ENCODE measurements at regions not wholly inside any gene's neighbourhood (a gene's known extent, or its start where the extent isn't known, plus 50 kb on each side); places are given as distances from the start of the nearest gene placed in this dataset.

DNA sequence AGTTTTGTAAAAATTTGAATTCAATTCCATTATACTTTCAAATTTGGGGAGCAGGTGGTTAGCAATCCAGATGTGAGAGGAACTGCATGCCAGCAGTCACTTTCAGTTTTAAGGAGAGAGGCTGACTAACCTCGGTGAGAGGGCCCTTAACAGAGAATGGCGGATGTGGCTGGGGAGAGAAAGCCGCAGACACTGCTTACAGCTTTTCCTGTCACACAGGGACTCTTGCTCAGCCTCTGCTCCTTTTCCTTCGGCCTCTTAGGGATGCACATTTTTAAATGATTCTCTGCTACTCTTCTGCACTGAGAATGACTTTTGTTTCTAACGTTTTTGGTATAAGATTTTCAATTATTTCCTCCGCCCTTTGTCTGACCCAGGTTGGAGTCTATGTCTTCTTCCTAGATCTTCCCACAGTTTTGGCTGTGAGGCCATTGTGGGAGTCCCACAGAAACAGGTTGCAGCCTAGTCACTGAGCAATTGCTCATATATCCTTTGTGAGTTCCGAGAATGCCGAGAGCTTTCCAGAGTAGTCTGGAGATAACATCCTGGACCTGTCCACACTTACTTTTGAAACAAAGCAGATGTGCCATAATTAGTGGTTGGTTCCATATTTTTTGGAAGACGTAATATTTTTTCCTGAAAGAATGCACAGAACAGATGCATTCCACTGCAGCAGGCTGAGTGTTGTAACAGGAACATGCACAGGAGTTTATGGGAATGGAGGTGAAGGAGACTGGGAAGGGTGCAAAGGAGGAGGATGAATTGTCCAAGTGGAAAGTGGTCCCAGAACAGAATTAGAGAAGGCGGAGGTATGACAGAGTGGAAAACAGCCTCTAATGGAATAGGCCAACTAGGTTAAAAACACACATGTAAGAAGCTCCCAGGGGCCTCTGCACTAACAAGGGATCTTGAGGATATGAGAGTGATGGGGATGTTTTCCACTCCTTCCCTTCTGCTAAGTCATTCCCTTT is 168.0 kb upstream of the ZNF32 start:
- H3K4me3 ChIP-seq (ENCODE audit: low read depth in 1 of 2, low read length in 2 of 2): no peak overlapping the region
- peaks cover 8 to 17% of the 10 kb centered on the region in 2 donors for H3K4me1 ChIP-seq (ENCODE audit: control insufficient read depth in 1 of 2, insufficient read depth in 2 of 2, low read length in 2 of 2)
- no peaks in the 10 kb centered on the region for H3K36me3 ChIP-seq (ENCODE audit: control insufficient read depth in 1 of 2, insufficient read depth in 2 of 2, low read length in 2 of 2)
- no peak overlapping the region for H3K27ac ChIP-seq (ENCODE audit: low read depth, low read length)
- no peaks in the 10 kb centered on the region for H3K27me3 ChIP-seq (ENCODE audit: control insufficient read depth in 1 of 2, insufficient read depth in 2 of 2, low read length in 2 of 2)
- no peak overlapping the region for H3K9ac ChIP-seq (ENCODE audit: low read depth in 1 of 2, low read length in 2 of 2)
- H3K9me3 ChIP-seq (ENCODE audit: control insufficient read depth in 1 of 2, low read length in 2 of 2): no peaks in the 10 kb centered on the region

DNA sequence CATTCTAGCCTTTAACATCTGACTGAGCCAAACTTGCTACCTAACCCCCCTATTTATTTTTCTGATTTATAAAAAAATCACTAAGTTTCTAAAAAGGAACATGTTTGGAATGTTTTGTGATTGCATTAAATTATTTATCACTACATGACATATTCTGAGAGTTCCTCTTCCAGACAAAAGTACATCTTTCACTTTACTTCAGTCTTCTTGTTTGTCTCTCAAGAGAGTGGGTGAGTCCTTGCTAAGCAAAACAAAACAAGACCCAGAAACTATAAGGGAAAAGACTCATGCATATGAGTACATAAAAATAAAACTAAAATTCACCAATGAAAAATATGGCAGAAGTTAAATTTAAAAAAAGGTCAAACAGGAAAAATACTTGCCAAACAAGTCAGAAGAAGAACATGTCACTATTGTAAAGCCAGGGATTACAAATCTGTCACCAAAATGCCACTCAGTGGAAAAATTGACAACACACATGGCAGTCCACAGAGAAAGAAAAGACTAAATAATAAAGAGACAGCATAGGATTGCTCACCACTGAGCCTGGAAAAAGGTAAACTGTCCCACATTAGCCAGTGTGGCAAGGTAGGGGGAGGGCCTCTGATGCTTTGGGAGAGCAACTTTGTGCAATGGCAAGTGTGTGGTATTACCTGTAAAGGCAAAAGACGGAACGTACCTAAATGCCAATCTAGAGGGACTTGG is 166.7 kb upstream of the ZNF32 start:
- H3K36me3 ChIP-seq (ENCODE audit: control insufficient read depth in 1 of 2, insufficient read depth in 2 of 2, low read length in 2 of 2): no peaks in the 10 kb centered on the region
- no peak overlapping the region for H3K4me3 ChIP-seq (ENCODE audit: low read depth in 1 of 2, low read length in 2 of 2)
- peaks cover 8 to 17% of the 10 kb centered on the region in 2 donors for H3K4me1 ChIP-seq (ENCODE audit: control insufficient read depth in 1 of 2, insufficient read depth in 2 of 2, low read length in 2 of 2)
- H3K27ac ChIP-seq (ENCODE audit: low read depth, low read length): no peak overlapping the region
- no peaks in the 10 kb centered on the region for H3K27me3 ChIP-seq (ENCODE audit: control insufficient read depth in 1 of 2, insufficient read depth in 2 of 2, low read length in 2 of 2)
- no peaks in the 10 kb centered on the region for H3K9me3 ChIP-seq (ENCODE audit: control insufficient read depth in 1 of 2, low read length in 2 of 2)
- no peak overlapping the region for H3K9ac ChIP-seq (ENCODE audit: low read depth in 1 of 2, low read length in 2 of 2)

DNA sequence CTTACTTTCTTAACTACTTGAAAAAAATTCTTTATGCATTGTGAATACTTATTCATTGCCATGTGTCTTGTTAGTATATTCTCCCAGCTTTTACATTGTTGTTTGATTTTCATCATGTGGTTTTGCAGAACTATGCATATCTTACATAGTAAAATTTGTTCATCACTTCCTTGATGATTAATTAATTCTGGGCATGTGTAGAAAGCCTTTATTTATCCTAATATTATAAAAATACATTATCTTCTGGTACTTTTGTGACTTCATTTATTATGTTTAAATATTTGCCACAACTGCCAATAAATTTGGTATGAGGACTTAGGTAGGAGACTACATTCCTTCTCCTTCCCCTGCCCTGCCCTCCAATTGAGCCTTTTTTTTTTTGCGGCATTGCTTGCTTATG is 166.0 kb upstream of the ZNF32 start:
- no peak overlapping the region for H3K27ac ChIP-seq (ENCODE audit: low read depth, low read length)
- H3K4me3 ChIP-seq (ENCODE audit: low read depth in 1 of 2, low read length in 2 of 2): no peak overlapping the region
- H3K36me3 ChIP-seq (ENCODE audit: control insufficient read depth in 1 of 2, insufficient read depth in 2 of 2, low read length in 2 of 2): no peaks in the 10 kb centered on the region
- peaks cover 8 to 17% of the 10 kb centered on the region in 2 donors for H3K4me1 ChIP-seq (ENCODE audit: control insufficient read depth in 1 of 2, insufficient read depth in 2 of 2, low read length in 2 of 2)
- no peaks in the 10 kb centered on the region for H3K27me3 ChIP-seq (ENCODE audit: control insufficient read depth in 1 of 2, insufficient read depth in 2 of 2, low read length in 2 of 2)
- no peak overlapping the region for H3K9ac ChIP-seq (ENCODE audit: low read depth in 1 of 2, low read length in 2 of 2)
- no peaks in the 10 kb centered on the region for H3K9me3 ChIP-seq (ENCODE audit: control insufficient read depth in 1 of 2, low read length in 2 of 2)

DNA sequence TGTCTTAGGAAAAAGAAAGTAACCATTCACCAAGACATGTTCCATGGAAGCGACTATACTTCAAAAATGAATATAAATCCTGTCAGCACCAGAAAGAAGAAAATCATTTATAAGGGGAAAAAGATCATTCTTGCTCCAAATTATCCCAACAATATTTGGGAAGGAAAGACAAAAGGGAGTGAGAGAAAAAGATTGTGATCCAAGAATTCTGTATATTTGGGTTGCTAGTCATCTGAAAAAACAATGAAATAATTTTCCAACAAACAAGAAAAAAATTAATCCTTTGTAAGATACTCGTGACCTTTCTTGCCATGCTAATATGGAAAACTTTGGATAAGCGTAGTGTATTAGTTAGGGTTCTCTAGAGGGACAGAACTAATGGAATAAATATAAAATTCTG is 163.2 kb upstream of the ZNF32 start:
- Histone ChIP-seq H3K27me3 (ENCODE audit: control insufficient read depth in 1 of 2, insufficient read depth in 2 of 2, low read length in 2 of 2) (no peaks in the 10 kb centered on the region), H3K9ac (ENCODE audit: low read depth in 1 of 2, low read length in 2 of 2) (no peak overlapping the region), H3K4me3 (ENCODE audit: low read depth in 1 of 2, low read length in 2 of 2) (no peak overlapping the region), H3K4me1 (ENCODE audit: control insufficient read depth in 1 of 2, insufficient read depth in 2 of 2, low read length in 2 of 2) (peaks cover 7 to 16% of the 10 kb centered on the region in 2 donors), H3K27ac (ENCODE audit: low read depth, low read length) (no peak overlapping the region), H3K36me3 (ENCODE audit: control insufficient read depth in 1 of 2, insufficient read depth in 2 of 2, low read length in 2 of 2) (no peaks in the 10 kb centered on the region), H3K9me3 (ENCODE audit: control insufficient read depth in 1 of 2, low read length in 2 of 2) (no peaks in the 10 kb centered on the region)

DNA sequence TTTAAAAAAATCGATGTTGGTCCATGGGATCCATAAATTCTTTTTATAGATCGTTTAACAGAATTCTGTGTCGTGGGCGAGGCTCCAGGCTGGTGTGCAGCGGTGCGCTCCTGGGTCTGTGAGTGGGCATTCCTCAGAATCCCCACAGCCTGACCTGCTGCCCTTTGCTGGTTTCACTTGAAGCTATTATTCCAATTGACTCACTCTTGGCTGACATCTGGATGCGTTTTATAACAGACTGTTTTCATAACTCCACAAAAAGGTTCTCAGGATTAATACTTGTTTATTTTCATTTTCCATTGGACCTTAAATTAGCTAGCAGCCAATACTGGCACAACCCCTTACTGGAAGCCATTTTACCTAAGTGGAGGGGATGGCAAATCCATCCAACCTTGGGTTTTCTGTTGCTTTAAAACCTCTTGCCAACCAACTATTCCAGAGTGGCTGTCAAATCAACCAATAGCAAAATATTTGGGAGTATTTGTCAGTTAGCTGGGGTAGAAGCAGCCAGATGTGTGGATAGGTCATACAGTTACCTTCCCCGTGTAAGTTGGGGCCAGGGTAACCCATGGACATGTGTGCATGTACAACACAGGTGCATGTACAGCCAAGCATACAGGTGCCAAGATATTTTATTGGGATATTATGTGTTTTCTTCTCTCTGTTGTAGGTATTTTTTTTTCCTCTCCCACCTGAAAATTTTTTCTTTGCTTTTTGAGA is 160.7 kb upstream of the ZNF32 start:
- H3K27me3 ChIP-seq (ENCODE audit: control insufficient read depth in 1 of 2, insufficient read depth in 2 of 2, low read length in 2 of 2): no peaks in the 10 kb centered on the region
- no peak overlapping the region for H3K9ac ChIP-seq (ENCODE audit: low read depth in 1 of 2, low read length in 2 of 2)
- H3K36me3 ChIP-seq (ENCODE audit: control insufficient read depth in 1 of 2, insufficient read depth in 2 of 2, low read length in 2 of 2): no peaks in the 10 kb centered on the region
- peaks cover 0 to 3% of the 10 kb centered on the region in 2 donors for H3K4me1 ChIP-seq (ENCODE audit: control insufficient read depth in 1 of 2, insufficient read depth in 2 of 2, low read length in 2 of 2)
- H3K4me3 ChIP-seq (ENCODE audit: low read depth in 1 of 2, low read length in 2 of 2): no peak overlapping the region
- no peak overlapping the region for H3K27ac ChIP-seq (ENCODE audit: low read depth, low read length)
- H3K9me3 ChIP-seq (ENCODE audit: control insufficient read depth in 1 of 2, low read length in 2 of 2): no peaks in the 10 kb centered on the region

DNA sequence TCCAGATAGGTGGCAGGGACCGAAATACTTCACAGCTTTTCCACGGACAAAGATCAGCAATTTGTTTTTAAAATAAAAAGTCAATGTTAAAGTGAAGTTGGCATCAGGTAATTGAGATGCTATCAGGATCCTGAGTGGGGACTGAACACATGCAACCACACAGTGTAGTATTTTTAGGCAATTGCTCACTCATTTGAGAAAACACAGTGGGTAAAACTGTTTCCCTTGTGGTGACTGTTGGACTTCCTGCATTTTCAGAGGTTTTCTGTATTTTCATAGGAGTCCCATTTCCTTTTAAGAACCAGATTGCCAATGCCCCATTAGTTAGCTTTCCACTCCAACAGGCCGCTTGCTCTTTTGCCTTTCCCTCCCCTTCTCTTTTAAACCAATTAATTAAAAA is 159.5 kb upstream of the ZNF32 start:
- H3K9ac ChIP-seq (ENCODE audit: low read depth in 1 of 2, low read length in 2 of 2): no peak overlapping the region
- peaks cover 0 to 3% of the 10 kb centered on the region in 2 donors for H3K4me1 ChIP-seq (ENCODE audit: control insufficient read depth in 1 of 2, insufficient read depth in 2 of 2, low read length in 2 of 2)
- H3K27ac ChIP-seq (ENCODE audit: low read depth, low read length): no peak overlapping the region
- no peaks in the 10 kb centered on the region for H3K27me3 ChIP-seq (ENCODE audit: control insufficient read depth in 1 of 2, insufficient read depth in 2 of 2, low read length in 2 of 2)
- no peak overlapping the region for H3K4me3 ChIP-seq (ENCODE audit: low read depth in 1 of 2, low read length in 2 of 2)
- H3K9me3 ChIP-seq (ENCODE audit: control insufficient read depth in 1 of 2, low read length in 2 of 2): no peaks in the 10 kb centered on the region
- H3K36me3 ChIP-seq (ENCODE audit: control insufficient read depth in 1 of 2, insufficient read depth in 2 of 2, low read length in 2 of 2): no peaks in the 10 kb centered on the region

DNA sequence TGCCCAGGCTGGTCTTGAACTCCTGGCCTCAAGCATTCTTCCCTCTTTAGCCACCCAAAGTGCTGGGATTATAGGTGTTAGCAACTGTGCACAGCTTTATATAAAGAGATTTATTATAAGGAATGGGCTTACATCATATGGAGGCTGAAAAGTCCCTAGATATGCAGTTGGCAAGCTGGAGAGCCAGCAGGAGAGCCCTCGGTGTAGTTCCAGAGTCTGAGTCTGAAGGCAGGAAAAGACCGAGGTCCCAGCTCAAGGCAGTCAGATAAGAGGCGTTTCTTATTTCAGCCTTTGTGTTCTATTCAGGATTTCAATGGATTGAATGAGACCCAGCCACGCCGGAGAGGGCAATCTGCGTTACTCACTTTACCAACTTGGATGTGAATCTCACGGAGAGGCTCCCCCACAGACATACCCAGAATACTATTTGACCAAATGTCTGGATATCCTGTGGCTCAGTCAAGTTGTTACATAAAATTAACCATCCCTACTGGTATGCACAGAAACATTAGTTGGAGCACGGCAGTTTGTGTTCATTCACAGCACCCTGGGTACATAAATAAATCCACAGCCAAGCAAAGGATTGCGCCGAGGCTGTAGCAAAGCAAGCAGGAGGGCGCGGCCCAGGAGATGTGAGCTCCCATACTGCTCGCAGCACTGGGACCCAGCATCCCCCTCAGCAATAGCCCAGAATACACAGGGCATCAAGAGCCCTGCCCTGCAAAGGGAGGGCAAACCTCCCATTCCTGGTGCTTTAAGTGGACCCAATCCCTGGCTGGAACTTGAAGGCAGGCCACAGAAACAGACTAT is 158.4 kb upstream of the ZNF32 start:
- H3K4me1 ChIP-seq (ENCODE audit: control insufficient read depth in 1 of 2, insufficient read depth in 2 of 2, low read length in 2 of 2): peaks cover 0 to 3% of the 10 kb centered on the region in 2 donors
- no peaks in the 10 kb centered on the region for H3K27me3 ChIP-seq (ENCODE audit: control insufficient read depth in 1 of 2, insufficient read depth in 2 of 2, low read length in 2 of 2)
- H3K27ac ChIP-seq (ENCODE audit: low read depth, low read length): no peak overlapping the region
- H3K9ac ChIP-seq (ENCODE audit: low read depth in 1 of 2, low read length in 2 of 2): no peak overlapping the region
- H3K4me3 ChIP-seq (ENCODE audit: low read depth in 1 of 2, low read length in 2 of 2): no peak overlapping the region
- no peaks in the 10 kb centered on the region for H3K9me3 ChIP-seq (ENCODE audit: control insufficient read depth in 1 of 2, low read length in 2 of 2)
- no peaks in the 10 kb centered on the region for H3K36me3 ChIP-seq (ENCODE audit: control insufficient read depth in 1 of 2, insufficient read depth in 2 of 2, low read length in 2 of 2)

DNA sequence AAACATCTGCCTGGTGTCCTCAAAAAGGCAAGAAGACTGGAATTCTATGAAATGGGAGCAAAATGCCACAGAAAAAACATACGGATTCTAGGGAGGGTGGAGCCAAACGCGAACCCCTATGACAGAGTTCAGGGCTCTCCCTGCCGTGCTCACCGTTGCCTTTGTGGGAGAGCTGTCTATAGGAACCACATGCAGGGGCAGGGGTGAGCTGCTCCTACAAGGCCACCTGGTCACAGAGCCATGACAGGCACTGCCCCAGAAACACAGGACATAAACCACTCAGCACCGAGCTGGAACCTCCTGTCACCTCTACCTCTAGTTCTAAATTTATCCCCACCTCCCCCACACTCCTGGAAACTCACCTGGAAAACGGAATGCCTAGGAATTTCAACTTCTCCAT is 155.1 kb upstream of the ZNF32 start:
- Histone ChIP-seq H3K27ac (ENCODE audit: low read depth, low read length) (no peak overlapping the region), H3K9me3 (ENCODE audit: control insufficient read depth in 1 of 2, low read length in 2 of 2) (no peaks in the 10 kb centered on the region), H3K4me1 (ENCODE audit: control insufficient read depth in 1 of 2, insufficient read depth in 2 of 2, low read length in 2 of 2) (peaks cover 0 to 3% of the 10 kb centered on the region in 2 donors)

DNA sequence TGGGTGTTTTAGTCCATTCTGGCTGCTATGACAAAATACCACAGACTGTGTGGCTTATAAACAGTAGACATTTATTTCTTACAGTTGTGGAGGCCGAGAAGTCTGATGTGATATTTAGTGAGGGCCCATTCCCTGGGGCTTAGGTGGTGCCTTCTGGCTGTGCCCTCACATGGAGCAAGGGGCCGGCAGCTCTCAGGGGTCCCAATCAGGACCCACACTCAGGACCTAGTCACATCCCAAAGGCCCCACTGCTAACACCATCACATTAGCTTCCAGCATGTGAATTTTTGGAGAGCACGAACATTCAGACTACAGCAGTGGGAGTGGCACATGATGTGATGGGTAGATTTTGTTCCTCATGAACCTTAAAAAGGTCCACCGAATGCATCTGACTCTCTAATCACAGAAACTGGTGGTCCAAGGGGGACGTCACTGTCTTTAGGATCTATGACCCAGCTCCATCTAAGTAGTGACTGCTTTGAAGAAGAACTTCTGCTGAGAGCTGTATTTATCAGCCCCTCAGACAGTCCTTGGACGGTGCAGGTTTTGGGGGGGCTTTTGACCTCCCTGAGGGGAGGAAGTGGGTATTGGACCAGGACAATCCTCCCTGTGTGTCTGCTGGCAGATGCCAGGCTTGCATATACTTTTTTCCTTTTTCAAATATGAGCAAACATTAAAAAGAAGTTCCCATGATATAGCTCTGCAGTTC is 154.5 kb upstream of the ZNF32 start:
- Histone ChIP-seq H3K9ac (ENCODE audit: low read depth in 1 of 2, low read length in 2 of 2) (no peak overlapping the region), H3K36me3 (ENCODE audit: control insufficient read depth in 1 of 2, insufficient read depth in 2 of 2, low read length in 2 of 2) (no peaks in the 10 kb centered on the region), H3K9me3 (ENCODE audit: control insufficient read depth in 1 of 2, low read length in 2 of 2) (no peaks in the 10 kb centered on the region)

More for the DNA sequence above, 155.1 kb upstream of the ZNF32 start:
- H3K27me3 ChIP-seq (ENCODE audit: control insufficient read depth in 1 of 2, insufficient read depth in 2 of 2, low read length in 2 of 2): no peaks in the 10 kb centered on the region
- no peaks in the 10 kb centered on the region for H3K36me3 ChIP-seq (ENCODE audit: control insufficient read depth in 1 of 2, insufficient read depth in 2 of 2, low read length in 2 of 2)
- no peak overlapping the region for H3K9ac ChIP-seq (ENCODE audit: low read depth in 1 of 2, low read length in 2 of 2)
- H3K4me3 ChIP-seq (ENCODE audit: low read depth in 1 of 2, low read length in 2 of 2): no peak overlapping the region

More for the DNA sequence above, 154.5 kb upstream of the ZNF32 start:
- peaks cover 0 to 3% of the 10 kb centered on the region in 2 donors for H3K4me1 ChIP-seq (ENCODE audit: control insufficient read depth in 1 of 2, insufficient read depth in 2 of 2, low read length in 2 of 2)
- no peak overlapping the region for H3K4me3 ChIP-seq (ENCODE audit: low read depth in 1 of 2, low read length in 2 of 2)
- H3K27ac ChIP-seq (ENCODE audit: low read depth, low read length): no peak overlapping the region
- no peaks in the 10 kb centered on the region for H3K27me3 ChIP-seq (ENCODE audit: control insufficient read depth in 1 of 2, insufficient read depth in 2 of 2, low read length in 2 of 2)
